OCI-LY3 (cell line): ENCODE measurements at regions not wholly inside any gene's neighbourhood (a gene's known extent, or its start where the extent isn't known, plus 50 kb on each side); places are given as distances from the start of the nearest gene placed in this dataset.

ENCODE experiments used
- H2AFZ ChIP-seq: fragments of 200-600, 300-600 bp; shearing (Covaris generic); 2 replicates; pipeline ENCODE4 v1.6.0; 2014; ENCODE audit warnings: antibody characterized with exemption, low read depth, low read length
- H3K27ac ChIP-seq: fragments of 200-600, 300-600 bp; sonication (generic); 2 replicates; pipeline ENCODE4 v1.5.1; 2014; ENCODE audit warnings: mild to moderate bottlenecking, low read length, moderate library complexity, mixed read lengths
- H3K27me3 ChIP-seq: fragments of 200-600, 300-600 bp; sonication (generic); 2 replicates; pipeline ENCODE4 v1.6.1; 2014; ENCODE audit warnings: low read depth, low read length, mixed read lengths
- H3K36me3 ChIP-seq: fragments of 200-600, 300-600 bp; sonication (generic); replicated peaks from 2 replicates; pipeline ENCODE3; 2014; ENCODE audit warnings: low read depth, low read length, mixed read lengths
- H3K4me1 ChIP-seq: fragments of 300-600, 200-600 bp; sonication (generic); 2 replicates; pipeline ENCODE4 v1.6.1; 2014; ENCODE audit warnings: low read length, mixed read lengths
- H3K4me2 ChIP-seq: fragments of 200-600, 300-600 bp; sonication (generic); 2 replicates; pipeline ENCODE4 v1.6.1; 2014; ENCODE audit warnings: low read length, mixed read lengths
- H3K4me3 ChIP-seq: fragments of 300-600, 200-600 bp; sonication (generic); 2 replicates; pipeline ENCODE4 v1.5.1; 2014; ENCODE audit warnings: antibody characterized with exemption, mild to moderate bottlenecking, low read length, moderate library complexity
- H3K79me2 ChIP-seq: fragments of 300-600, 200-600 bp; shearing (Covaris generic); 2 replicates; pipeline ENCODE4 v1.6.1; 2014; ENCODE audit warnings: mild to moderate bottlenecking, low read length, mixed read lengths
- H3K9ac ChIP-seq: fragments of 300-600, 200-600 bp; shearing (Covaris generic); 2 replicates; pipeline ENCODE4 v1.6.0; 2014; ENCODE audit warnings: mild to moderate bottlenecking, low read length, moderate library complexity
- H3K9me3 ChIP-seq: fragments of 200-600, 300-600 bp; shearing (Covaris generic); 2 replicates; pipeline ENCODE4 v1.6.1; 2014; ENCODE audit warnings: low read length, mixed read lengths; ENCODE audit not compliant: insufficient read depth
- H4K20me1 ChIP-seq: fragments of 200-600, 300-600 bp; sonication (generic); 2 replicates; pipeline ENCODE4 v1.6.1; 2016; ENCODE audit warnings: low read length, mixed read lengths; ENCODE audit not compliant: insufficient read depth
- CTCF ChIP-seq: fragments of 200-600, 300-600 bp; sonication (generic); IDR thresholded peaks from 2 replicates; pipeline ENCODE4 v1.5.1; 2014; ENCODE audit warnings: antibody characterized with exemption, low read length, low read depth
- EZH2phosphoT487 ChIP-seq: fragments of 200-600 bp; shearing (Covaris generic); IDR thresholded peaks from 2 replicates; pipeline ENCODE4 v1.6.1; 2018; ENCODE audit warnings: antibody characterized with exemption, mixed run types, low read depth

DNA sequence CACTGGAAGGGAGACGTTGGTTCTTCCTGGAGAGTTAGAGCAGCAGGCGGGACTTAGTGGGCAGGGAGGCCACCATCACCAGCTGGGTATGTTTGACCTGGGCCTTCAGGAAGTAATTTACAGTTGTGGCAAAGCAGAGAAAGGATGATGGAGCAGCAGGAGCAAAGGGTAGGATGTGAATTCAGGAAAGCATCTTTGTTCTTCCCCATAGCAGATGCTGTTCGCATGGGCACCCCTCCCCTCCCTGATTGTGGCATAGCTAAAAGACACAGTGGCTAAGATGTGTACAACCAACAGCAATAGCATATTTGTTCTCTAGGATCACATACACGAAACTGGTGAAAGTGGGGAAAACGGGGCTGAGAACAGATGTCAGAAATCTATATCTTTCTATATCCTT lies 56.3 kb upstream of the ITPRID1 start:
- H4K20me1 ChIP-seq, result no peaks in the 10 kb centered on the region
- H3K4me1 ChIP-seq, result 0 out of 2 replicates have a peak, but pooled peaks cover 2% of the 10 kb centered on the region
- no peak overlapping the region for H3K4me2 ChIP-seq
- H3K4me3 ChIP-seq, result no peak overlapping the region
- no peaks in the 10 kb centered on the region for H3K36me3 ChIP-seq
- no peaks in the 10 kb centered on the region for H3K27me3 ChIP-seq
- H3K27ac ChIP-seq, result no peak overlapping the region
- H2AFZ ChIP-seq, result no peak overlapping the region
- H3K9ac ChIP-seq, result no peak overlapping the region
- H3K79me2 ChIP-seq, result no peaks in the 10 kb centered on the region
- TF ChIP-seq EZH2phosphoT487 (no peak), CTCF (no peak)
- H3K9me3 ChIP-seq, result no peaks in the 10 kb centered on the region

DNA sequence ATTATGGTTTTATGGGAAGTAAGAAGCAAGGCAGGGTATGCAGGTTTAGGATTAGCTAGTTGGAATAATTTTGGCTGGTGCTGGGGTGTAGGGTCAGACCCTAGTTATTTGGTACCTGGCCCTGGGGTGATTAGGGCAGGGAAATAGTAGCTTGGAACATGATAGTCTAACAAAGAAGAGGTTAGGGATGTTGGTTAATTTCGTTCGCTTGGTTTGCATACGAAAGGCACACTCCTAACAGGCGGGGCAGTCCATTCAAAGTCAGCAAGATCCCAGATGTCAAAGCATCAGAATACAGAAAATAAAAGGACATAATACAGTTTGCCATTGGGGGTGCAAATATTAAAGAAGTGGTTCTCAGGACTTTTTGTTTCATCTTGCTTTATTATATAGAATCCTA lies 55.7 kb upstream of the ITPRID1 start:
- Histone ChIP-seq H2AFZ (no peak overlapping the region), H3K36me3 (no peaks in the 10 kb centered on the region), H3K4me3 (no peak overlapping the region), H3K9me3 (no peaks in the 10 kb centered on the region), H3K27ac (no peak overlapping the region), H4K20me1 (no peaks in the 10 kb centered on the region), H3K4me1 (no peaks in the 10 kb centered on the region), H3K79me2 (no peaks in the 10 kb centered on the region), H3K9ac (no peak overlapping the region), H3K27me3 (no peaks in the 10 kb centered on the region), H3K4me2 (no peak overlapping the region)
- TF ChIP-seq CTCF, result no peak

DNA sequence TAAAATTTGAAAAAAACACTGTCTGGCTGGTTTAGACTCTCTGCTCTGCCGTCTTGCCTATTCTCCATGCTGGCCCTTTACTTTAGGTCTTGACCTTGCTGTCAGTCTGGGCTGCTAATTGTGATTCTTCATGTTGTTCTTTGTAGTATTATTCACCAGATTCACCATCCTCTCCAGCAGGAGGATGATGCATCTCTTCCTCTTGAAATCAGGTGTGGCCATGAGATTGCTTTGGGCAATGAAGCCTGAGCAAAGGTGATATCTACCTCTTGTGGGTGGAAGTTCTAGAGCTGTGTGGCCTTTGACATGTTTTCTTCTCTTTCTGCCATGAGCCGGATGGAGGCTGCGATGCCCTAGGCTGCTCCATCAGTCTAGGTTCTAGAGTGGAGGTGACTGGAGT lies 51.3 kb upstream of the ITPRID1 start:
- Histone ChIP-seq H3K9me3 (no peaks in the 10 kb centered on the region), H3K4me2 (no peak overlapping the region), H3K4me3 (no peak overlapping the region), H3K36me3 (no peaks in the 10 kb centered on the region), H3K27ac (no peak overlapping the region), H4K20me1 (no peaks in the 10 kb centered on the region), H3K79me2 (no peaks in the 10 kb centered on the region), H3K4me1 (no peaks in the 10 kb centered on the region), H3K27me3 (0 out of 2 replicates have a peak, but pooled peaks cover 9% of the 10 kb centered on the region), H3K9ac (no peak overlapping the region), H2AFZ (no peak overlapping the region)
- TF ChIP-seq CTCF (no peak), EZH2phosphoT487 (no peak)
